ENCODE measurements at regions not wholly inside any gene's neighbourhood (a gene's known extent, or its start where the extent isn't known, plus 50 kb on each side); places are given as distances from the start of the nearest gene placed in this dataset.

DNA sequence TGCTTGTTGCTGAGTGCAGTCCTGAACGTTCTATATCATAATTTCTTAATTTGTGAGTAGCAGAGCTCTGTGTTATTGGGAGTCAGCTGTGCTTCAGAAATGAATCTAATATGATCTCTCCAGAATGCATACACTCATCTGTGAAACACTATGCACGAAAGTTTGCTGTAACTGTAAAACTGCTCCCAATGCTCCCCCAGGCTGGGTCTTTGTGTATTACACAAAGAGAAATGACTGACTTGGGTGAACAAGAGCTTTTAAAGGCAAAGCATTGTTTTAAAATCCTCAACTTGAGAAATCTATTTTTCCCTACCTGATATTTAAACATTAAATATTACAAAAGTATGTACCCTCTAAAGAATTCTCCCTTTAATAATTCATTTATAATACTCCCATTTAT, 636.7 kb upstream of the KIF2B start:
- ChIA-PET POLR2A (no interaction called here), CTCF (no interaction called here), RAD21 (ENCODE audit: low non-redundant PET in 1 of 2, low total read pairs in 2 of 2, uncharacterized antibody in 2 of 2, unreplicated experiment in 2 of 2) (no interaction called here)
- Histone ChIP-seq H3K4me3 (replicated peaks in 1 of 2; ENCODE audit: low read depth in 1 of 2, low read length in 2 of 2) (no peak overlapping the region), H4K20me1 (ENCODE audit: insufficient read depth) (no peaks in the 10 kb centered on the region), H3K36me3 (ENCODE audit: control insufficient read depth in 1 of 2, insufficient read depth in 2 of 2, low read length in 2 of 2) (no peaks in the 10 kb centered on the region), H3K27me3 (ENCODE audit: insufficient read depth, low read length) (no peaks in the 10 kb centered on the region), H3K27ac (ENCODE audit: low read depth, low read length) (no peak overlapping the region), H3K9me3 (ENCODE audit: control insufficient read depth in 1 of 2, insufficient read depth in 1 of 2, low read depth in 1 of 2, low read length in 2 of 2) (peaks cover 19 to 51% of the 10 kb centered on the region in 2 experiments; a peak in 3 of 4 replicates), H3K79me2 (ENCODE audit: insufficient read depth, low read length) (no peaks in the 10 kb centered on the region), H3K4me2 (ENCODE audit: low read length) (no peak overlapping the region), H2AFZ (ENCODE audit: low read depth, low read length, poor library complexity, severe bottlenecking) (no peak overlapping the region), H3K4me1 (ENCODE audit: control insufficient read depth in 1 of 2, insufficient read depth in 2 of 2, low read length in 2 of 2) (no peaks in the 10 kb centered on the region), H3K9me2 (ENCODE audit: insufficient read depth) (no peaks in the 10 kb centered on the region), H3K9ac (ENCODE audit: low read length) (no peak overlapping the region)
- no peak for TF ChIP-seq ZFX (IDR thresholded peaks at IDR 0.05)
- no peak for TF ChIP-seq ELF1 (IDR thresholded peaks at IDR 0.05; ENCODE audit: borderline replicate concordance, low read depth)
- no peak for TF ChIP-seq CTCF (IDR thresholded peaks at IDR 0.05 in 2 of 3, conservative IDR thresholded peaks at IDR 0.05 in 1 of 3; ENCODE audit: borderline replicate concordance in 1 of 3, insufficient read depth in 1 of 3, low read depth in 2 of 3, low read length in 2 of 3)
- TF ChIP-seq JUND (IDR thresholded peaks at IDR 0.05): no peak
- TF ChIP-seq ZBTB33 (IDR thresholded peaks at IDR 0.05; ENCODE audit: extremely low read depth, insufficient replicate concordance, low read length): no peak
- no peak for TF ChIP-seq SRF (IDR thresholded peaks at IDR 0.05; ENCODE audit: low read depth)
- TF ChIP-seq YY1 (IDR thresholded peaks at IDR 0.05; ENCODE audit: extremely low read depth, insufficient replicate concordance, low read depth, low read length): no peak
- TF ChIP-seq RAD21 (IDR thresholded peaks at IDR 0.05; ENCODE audit: low read depth): no peak
- no peak for TF ChIP-seq POLR2A (IDR thresholded peaks at IDR 0.05; ENCODE audit: borderline replicate concordance, extremely low read depth, insufficient read depth, insufficient read length)
- TF ChIP-seq POLR2AphosphoS5 (IDR thresholded peaks at IDR 0.05; ENCODE audit: low read depth, low read length): no peak
- TF ChIP-seq FOSL1 (IDR thresholded peaks at IDR 0.05; ENCODE audit: low read depth): no peak
- ATAC-seq (no peak), DNase-seq (ENCODE audit: low read depth, low spot score) (no peak)
- no TSS peak for BruUV-seq (replicated peaks)
- intact Hi-C loops (cut with micrococcal nuclease): no loop called here

Measured in HCT116 (cell line).